ENCODE measurements at regions not wholly inside any gene's neighbourhood (a gene's known extent, or its start where the extent isn't known, plus 50 kb on each side); places are given as distances from the start of the nearest gene placed in this dataset.
"Not testable (repeated sequence)": the region's sequence is repeated elsewhere in the genome, so short reads cannot be mapped to it uniquely, and the experiment has no call there.

- H3K27ac Mint-ChIP-seq: no peak overlapping the region
- H3K4me1 Mint-ChIP-seq: peaks cover 7% of the 10 kb centered on the region
- no peaks in the 10 kb centered on the region for H3K9me3 Mint-ChIP-seq
- H3K27me3 Mint-ChIP-seq: peaks cover 22% of the 10 kb centered on the region
- no peak overlapping the region for H3K4me3 Mint-ChIP-seq
- DNase-seq (no peak), ATAC-seq (no peak)
Measured at GRCh38 chr22:35138521-35138920, 72.6 kb downstream of the ISX start.

DNA sequence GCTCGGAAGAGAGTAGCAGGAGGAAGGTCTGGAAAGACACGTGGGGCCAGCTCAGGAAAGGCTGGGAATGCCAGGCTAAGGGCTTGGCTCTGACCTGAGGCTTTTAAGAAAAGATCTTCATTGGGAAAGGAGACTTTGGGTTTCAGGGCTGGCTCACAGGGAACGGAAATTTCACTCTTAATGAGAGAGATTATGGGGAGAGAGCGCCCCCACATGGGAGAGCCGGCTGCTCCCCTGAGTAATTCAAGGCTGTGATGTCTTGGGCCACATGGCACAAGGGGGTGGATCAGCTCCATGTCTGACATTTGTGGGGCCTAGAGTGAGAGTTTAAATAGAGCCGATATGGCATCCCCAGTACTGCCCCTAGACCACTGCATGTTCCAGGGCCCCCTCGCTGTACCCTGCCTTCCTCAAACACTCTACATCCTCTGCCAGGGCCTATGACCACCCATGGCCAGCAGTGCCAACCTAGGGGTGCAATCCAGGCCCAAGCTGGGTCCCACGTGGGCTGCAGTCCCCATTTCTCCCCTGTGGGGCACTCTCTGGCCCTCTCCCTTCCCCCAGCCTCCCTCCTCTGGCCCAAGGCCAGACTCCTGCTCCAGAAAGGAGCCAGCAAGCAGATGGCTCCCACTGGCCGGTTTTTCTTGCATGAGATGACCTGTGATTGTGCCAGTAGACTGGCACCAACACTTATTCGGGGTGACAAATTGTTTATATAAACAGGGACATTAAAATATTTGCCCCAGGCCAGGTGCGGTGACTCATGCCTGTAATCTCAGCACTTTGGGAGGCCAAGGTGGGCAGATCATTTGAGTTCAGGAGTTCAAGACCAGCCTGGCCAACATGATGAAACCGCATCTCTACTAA is 75.2 kb downstream of the ISX start:
- Mint-ChIP-seq H3K27me3 (peaks cover 7% of the 10 kb centered on the region), H3K4me3 (no peak overlapping the region), H3K4me1 (no peaks in the 10 kb centered on the region), H3K9me3 (no peaks in the 10 kb centered on the region), H3K27ac (peak overlapping the region in 1 of 2 donors; percentile 21)
- ATAC-seq (no peak), DNase-seq (no peak)

- Mint-ChIP-seq H3K4me3 (no peak overlapping the region), H3K27ac (no peak overlapping the region), H3K27me3 (peaks cover 43% of the 10 kb centered on the region), H3K4me1 (peaks cover 8% of the 10 kb centered on the region), H3K9me3 (no peaks in the 10 kb centered on the region)
- no peak for DNase-seq
- no peak for ATAC-seq
Measured at GRCh38 chr22:35148381-35148780, 82.4 kb downstream of the ISX start.

DNA sequence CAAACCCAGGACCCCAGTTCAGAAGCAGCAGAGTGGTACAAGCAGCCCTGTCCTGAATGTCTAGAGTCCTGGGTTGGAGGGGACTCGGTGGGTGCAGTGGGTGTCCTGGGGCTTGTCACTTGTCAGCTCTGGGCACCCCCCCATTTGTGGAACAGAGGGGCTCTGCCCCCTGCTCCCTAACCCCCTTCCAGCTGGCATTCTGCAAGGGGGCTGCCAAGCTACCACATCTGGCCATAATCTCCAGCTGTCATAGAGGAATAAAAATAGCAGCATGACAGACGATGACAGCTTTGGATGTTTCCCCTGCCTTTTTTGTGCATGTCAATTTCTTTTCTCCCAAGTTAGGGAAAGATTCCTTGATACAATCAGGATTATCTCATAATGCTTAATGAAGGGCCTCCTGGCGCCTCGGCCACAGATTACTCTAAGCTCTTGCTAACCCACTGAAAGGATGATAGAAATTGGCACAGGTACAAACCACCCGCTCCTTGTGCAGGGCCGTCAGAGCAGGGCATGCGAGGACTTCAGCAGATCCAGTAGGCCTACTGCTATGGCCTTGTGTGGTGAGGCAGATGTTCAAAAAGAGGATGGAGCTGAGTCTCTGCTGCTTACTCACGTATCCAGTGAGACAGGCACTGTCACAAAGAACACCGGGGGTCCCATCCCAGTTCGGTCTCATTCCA is 83.0 kb downstream of the ISX start:
- H3K27ac Mint-ChIP-seq: no peak overlapping the region
- no peak for DNase-seq
- no peak for ATAC-seq
- H3K4me3 Mint-ChIP-seq: no peak overlapping the region
- H3K27me3 Mint-ChIP-seq: peaks cover 49% of the 10 kb centered on the region
- H3K9me3 Mint-ChIP-seq: no peaks in the 10 kb centered on the region
- H3K4me1 Mint-ChIP-seq: peaks cover 8% of the 10 kb centered on the region

GRCh38 chr22:35150183-35151107 is 84.5 kb downstream of the ISX start:
- peak overlapping the region in 1 of 2 donors; percentile 65 for H3K27ac Mint-ChIP-seq
- DNase-seq: peak; percentile 65 to 68
- peaks cover 8% of the 10 kb centered on the region for H3K4me1 Mint-ChIP-seq
- ATAC-seq: peak; percentile 74
- no peak overlapping the region for H3K4me3 Mint-ChIP-seq
- H3K9me3 Mint-ChIP-seq: no peaks in the 10 kb centered on the region
- peaks cover 64% of the 10 kb centered on the region for H3K27me3 Mint-ChIP-seq

DNA sequence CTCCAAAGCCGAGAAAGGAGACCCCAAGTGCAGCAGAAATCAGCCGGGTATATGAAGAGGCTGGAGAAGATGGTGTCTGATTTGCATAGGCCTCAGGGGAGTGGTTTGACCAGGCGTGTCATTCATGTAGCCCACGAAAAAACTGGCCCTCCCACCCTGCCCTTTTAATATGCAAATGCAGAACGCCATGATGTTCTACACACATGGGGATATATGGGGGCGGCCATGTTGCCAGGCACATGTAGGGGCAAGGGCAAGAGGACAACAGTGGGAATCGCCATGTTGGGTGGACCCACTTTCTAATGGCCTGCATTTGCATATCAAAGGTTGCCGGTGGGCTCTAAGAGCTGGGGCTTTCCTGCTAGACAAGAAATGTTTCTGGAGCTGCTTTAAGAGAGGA is 86.4 kb downstream of the ISX start:
- ATAC-seq: no peak
- peaks cover 82% of the 10 kb centered on the region for H3K27me3 Mint-ChIP-seq
- H3K9me3 Mint-ChIP-seq: no peaks in the 10 kb centered on the region
- DNase-seq: no peak
- H3K4me3 Mint-ChIP-seq: no peak overlapping the region
- H3K27ac Mint-ChIP-seq: no peak overlapping the region
- H3K4me1 Mint-ChIP-seq: peaks cover 8% of the 10 kb centered on the region

DNA sequence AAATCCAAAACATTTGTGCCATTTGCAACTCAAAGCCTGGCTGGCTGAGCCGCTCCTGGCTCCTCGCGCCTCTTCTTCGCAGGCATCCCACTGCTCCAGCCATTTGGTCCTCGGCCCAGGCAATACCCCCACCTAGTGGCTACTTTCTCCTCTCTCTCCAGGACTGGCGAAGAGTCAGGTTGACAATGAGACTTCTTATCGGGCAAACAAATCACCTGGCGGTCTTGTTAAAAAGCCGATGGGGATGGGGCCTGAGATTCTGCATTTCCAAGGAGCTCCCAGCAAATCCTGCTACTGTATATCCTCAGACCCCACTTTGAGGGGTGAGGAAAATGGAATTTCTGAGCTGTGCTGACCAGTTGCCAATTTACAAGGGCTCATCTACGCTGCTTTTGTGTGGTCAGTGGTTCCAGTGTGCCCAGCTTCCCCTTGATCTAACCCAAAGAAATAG is 89.0 kb downstream of the ISX start:
- Mint-ChIP-seq H3K4me3 (no peak overlapping the region), H3K9me3 (no peaks in the 10 kb centered on the region), H3K27ac (no peak overlapping the region), H3K27me3 (peaks cover 75% of the 10 kb centered on the region), H3K4me1 (peaks cover 8% of the 10 kb centered on the region)
- DNase-seq (peak in 1 of 2 donors; percentile 29), ATAC-seq (peak; percentile 54)

GRCh38 chr22:35155403-35156025 is 89.6 kb downstream of the ISX start:
- H3K4me1 Mint-ChIP-seq: peaks cover 4% of the 10 kb centered on the region
- H3K9me3 Mint-ChIP-seq: no peaks in the 10 kb centered on the region
- no peak for ATAC-seq

DNA sequence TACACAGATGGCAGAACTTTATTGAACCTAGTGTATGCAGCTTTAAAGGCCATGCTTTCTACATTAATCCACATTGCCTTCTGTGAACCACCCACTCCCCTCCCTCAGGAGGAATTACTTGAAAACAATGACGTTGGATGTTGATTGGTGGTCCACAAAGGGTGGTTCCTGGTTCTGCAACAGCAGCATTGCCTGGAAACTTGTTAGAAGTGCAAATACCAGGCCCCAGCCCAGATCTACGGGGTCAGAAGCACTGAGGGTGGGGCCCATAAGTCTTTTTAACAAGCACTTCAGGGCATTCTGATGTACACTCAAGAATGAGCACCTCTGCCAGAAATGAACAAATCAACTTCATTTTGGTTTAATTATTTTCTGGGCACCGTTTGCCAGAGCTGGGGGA is 91.0 kb downstream of the ISX start:
- ATAC-seq (no peak), DNase-seq (no peak)
- no peaks in the 10 kb centered on the region for H3K9me3 Mint-ChIP-seq
- H3K4me1 Mint-ChIP-seq: no peaks in the 10 kb centered on the region
- no peak overlapping the region for H3K27ac Mint-ChIP-seq
- H3K4me3 Mint-ChIP-seq: no peak overlapping the region
- peaks cover 59% of the 10 kb centered on the region for H3K27me3 Mint-ChIP-seq

More at GRCh38 chr22:35155403-35156025, 89.6 kb downstream of the ISX start:
- no peak for DNase-seq
- Mint-ChIP-seq H3K27me3 (peaks cover 69% of the 10 kb centered on the region), H3K27ac (no peak overlapping the region), H3K4me3 (no peak overlapping the region)

GRCh38 chr22:35158336-35158735 is 92.4 kb downstream of the ISX start:
- ATAC-seq (no peak), DNase-seq (no peak)
- Mint-ChIP-seq H3K9me3 (no peaks in the 10 kb centered on the region), H3K4me1 (no peaks in the 10 kb centered on the region), H3K4me3 (no peak overlapping the region), H3K27ac (no peak overlapping the region), H3K27me3 (peaks cover 45% of the 10 kb centered on the region)

DNA sequence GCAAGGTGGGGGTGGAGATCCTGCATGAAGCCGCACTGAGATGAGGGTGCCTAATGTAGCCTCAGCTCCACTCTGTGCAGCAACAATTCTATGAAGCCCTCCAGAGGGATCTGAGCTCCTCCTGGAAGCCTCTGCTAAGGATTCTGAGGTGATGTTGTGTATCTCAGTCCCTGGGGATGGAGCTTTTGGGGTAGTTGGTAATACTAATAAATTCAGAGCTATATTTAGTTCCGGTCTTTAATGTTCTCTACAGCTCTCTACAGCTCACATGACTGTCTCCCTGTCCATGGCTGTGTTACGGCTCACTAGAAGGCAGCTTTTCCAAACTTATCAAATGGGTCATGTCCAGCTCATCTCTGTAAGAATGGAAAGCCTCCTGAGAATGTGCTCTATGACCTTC is 93.4 kb downstream of the ISX start:
- Mint-ChIP-seq H3K9me3 (no peaks in the 10 kb centered on the region), H3K27me3 (peaks cover 35% of the 10 kb centered on the region), H3K27ac (no peak overlapping the region), H3K4me3 (no peak overlapping the region), H3K4me1 (no peaks in the 10 kb centered on the region)
- DNase-seq (no peak), ATAC-seq (no peak)

DNA sequence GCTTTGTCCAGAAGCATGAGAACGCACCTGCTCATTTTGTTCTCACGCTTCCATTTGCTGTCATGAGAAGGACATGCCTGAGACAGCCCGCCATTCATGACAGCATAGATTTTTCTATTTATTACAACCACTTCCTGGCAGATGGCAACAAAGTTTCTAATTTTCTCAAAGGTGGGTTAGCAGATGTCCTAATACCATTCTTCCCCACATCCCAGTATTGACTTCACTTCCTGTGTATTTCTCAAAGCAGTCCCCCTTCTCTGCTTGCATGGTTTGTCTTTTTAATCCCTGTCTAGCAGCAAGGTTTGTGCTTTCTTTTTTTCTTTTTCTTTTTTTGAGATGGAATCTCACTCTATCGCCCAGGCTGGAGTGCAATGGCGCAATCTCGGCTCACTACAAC is 94.3 kb downstream of the ISX start:
- DNase-seq (no peak), ATAC-seq (no peak)
- H3K27ac Mint-ChIP-seq: no peak overlapping the region
- no peaks in the 10 kb centered on the region for H3K4me1 Mint-ChIP-seq
- H3K27me3 Mint-ChIP-seq: peaks cover 26% of the 10 kb centered on the region
- no peaks in the 10 kb centered on the region for H3K9me3 Mint-ChIP-seq
- no peak overlapping the region for H3K4me3 Mint-ChIP-seq

DNA sequence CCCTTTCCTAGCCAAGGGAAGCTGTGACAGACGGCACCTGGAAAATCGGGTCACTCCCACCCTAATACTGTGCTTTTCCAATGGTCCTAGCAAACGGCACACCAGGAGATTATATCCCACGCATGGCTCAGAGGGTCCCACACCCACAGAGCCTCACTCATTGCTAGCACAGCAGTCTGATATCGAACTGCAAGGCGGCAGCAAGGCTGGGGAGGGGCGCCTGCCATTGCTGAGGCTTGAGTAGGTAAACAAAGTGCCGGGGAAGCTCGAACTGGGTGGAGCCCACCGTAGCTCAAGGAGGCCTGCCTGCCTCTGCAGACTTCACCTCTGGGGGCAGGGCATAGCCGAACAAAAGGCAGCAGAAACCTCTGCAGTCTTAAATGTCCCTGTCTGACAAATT is 91.4 kb upstream of the HMGXB4 start:
- H3K27me3 Mint-ChIP-seq: not testable (repeated sequence)

GRCh38 chr22:35170716-35171697 is 86.3 kb upstream of the HMGXB4 start:
- no peak overlapping the region for H3K27ac Mint-ChIP-seq
- DNase-seq: no peak
- no peak for ATAC-seq
- H3K9me3 Mint-ChIP-seq: no peaks in the 10 kb centered on the region
- H3K27me3 Mint-ChIP-seq: peaks cover 19% of the 10 kb centered on the region
- H3K4me3 Mint-ChIP-seq: no peak overlapping the region
- H3K4me1 Mint-ChIP-seq: no peaks in the 10 kb centered on the region

More for the DNA sequence above, 91.4 kb upstream of the HMGXB4 start:
- ATAC-seq, H3K27ac Mint-ChIP-seq, H3K4me3 Mint-ChIP-seq, DNase-seq, H3K4me1 Mint-ChIP-seq, H3K9me3 Mint-ChIP-seq: not testable (repeated sequence)
